Vagina (tissue), 2 donors: ENCODE measurements at regions not wholly inside any gene's neighbourhood (a gene's known extent, or its start where the extent isn't known, plus 50 kb on each side); places are given as distances from the start of the nearest gene placed in this dataset.

ENCODE experiments used
- POLR2A ChIP-seq, 2 donors: fragments of 450-650 bp; IDR thresholded peaks; one replicate each; pipeline ENCODE4 v1.6.1; 2017; ENCODE audit warnings: antibody characterized with exemption in 2 of 2, mild to moderate bottlenecking in 2 of 2, moderate library complexity in 2 of 2
- POLR2AphosphoS5 ChIP-seq, 2 donors: sonication (generic); formaldehyde crosslinking; IDR thresholded peaks; one replicate each; pipeline ENCODE4 v1.9.0; 2017; ENCODE audit warnings: antibody characterized with exemption in 2 of 2, mild to moderate bottlenecking in 2 of 2, low read depth in 1 of 2; ENCODE audit not compliant: insufficient read depth in 1 of 2
- TF ChIP-seq, protein P1 (sequence below), 3 experiments: fragments of 450-650 bp in 2 of 3; fragments of 200-600 bp in 1 of 3; sonication (generic) in 1 of 3; IDR thresholded peaks; one replicate each; pipeline ENCODE4 v1.5.1; 2017 to 2019; ENCODE audit warnings: antibody characterized with exemption in 3 of 3, mild to moderate bottlenecking in 2 of 3, moderate library complexity in 2 of 3

DNA sequence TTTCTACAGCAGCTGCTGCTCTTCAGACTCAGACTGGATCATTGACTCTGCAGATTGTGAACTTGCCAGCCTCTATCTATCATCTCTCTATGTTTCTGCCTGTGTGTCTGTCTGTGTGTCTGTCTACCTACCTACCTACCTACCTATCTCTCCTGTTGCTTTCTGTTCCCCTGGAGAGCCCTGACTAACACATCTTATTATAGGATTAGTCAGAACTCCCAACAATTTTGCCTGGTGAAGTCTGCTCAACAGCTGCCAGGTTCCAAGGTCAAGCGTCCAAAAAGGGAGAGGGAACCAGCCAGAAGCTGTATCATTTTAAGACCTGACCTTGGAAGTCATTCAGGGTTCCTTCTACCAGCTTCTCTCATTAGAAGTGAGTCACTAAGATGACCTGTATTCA is 579.0 kb upstream of the DPP6 start:
- TF ChIP-seq, protein P1, sequence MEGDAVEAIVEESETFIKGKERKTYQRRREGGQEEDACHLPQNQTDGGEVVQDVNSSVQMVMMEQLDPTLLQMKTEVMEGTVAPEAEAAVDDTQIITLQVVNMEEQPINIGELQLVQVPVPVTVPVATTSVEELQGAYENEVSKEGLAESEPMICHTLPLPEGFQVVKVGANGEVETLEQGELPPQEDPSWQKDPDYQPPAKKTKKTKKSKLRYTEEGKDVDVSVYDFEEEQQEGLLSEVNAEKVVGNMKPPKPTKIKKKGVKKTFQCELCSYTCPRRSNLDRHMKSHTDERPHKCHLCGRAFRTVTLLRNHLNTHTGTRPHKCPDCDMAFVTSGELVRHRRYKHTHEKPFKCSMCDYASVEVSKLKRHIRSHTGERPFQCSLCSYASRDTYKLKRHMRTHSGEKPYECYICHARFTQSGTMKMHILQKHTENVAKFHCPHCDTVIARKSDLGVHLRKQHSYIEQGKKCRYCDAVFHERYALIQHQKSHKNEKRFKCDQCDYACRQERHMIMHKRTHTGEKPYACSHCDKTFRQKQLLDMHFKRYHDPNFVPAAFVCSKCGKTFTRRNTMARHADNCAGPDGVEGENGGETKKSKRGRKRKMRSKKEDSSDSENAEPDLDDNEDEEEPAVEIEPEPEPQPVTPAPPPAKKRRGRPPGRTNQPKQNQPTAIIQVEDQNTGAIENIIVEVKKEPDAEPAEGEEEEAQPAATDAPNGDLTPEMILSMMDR (IDR thresholded peaks at IDR 0.05), result no peak
- TF ChIP-seq POLR2A (IDR thresholded peaks at IDR 0.05) (no peak), POLR2AphosphoS5 (IDR thresholded peaks at IDR 0.05; ENCODE audit: insufficient read depth in 1 of 2, low read depth in 1 of 2) (no peak)
